Fibroblast of mammary gland (primary cell): ENCODE measurements at regions not wholly inside any gene's neighbourhood (a gene's known extent, or its start where the extent isn't known, plus 50 kb on each side); places are given as distances from the start of the nearest gene placed in this dataset.

ENCODE experiments used
- DNase-seq: peaks from one replicate; pipeline ENCODE4 v3.0.0-alpha.2; 2010; ENCODE audit warnings: low read depth
- H3K4me3 ChIP-seq: 2 replicates; pipeline ENCODE4 v1.5.1; 2011; ENCODE audit warnings: low read depth, mild to moderate bottlenecking, low read length, moderate library complexity; ENCODE audit not compliant: control insufficient read depth
- TF ChIP-seq, protein P1 (sequence below): conservative IDR thresholded peaks from 2 replicates; pipeline ENCODE4 v1.5.1; 2011; ENCODE audit warnings: low read depth, low read length, inconsistent platforms; ENCODE audit not compliant: control insufficient read depth, insufficient read depth

DNA sequence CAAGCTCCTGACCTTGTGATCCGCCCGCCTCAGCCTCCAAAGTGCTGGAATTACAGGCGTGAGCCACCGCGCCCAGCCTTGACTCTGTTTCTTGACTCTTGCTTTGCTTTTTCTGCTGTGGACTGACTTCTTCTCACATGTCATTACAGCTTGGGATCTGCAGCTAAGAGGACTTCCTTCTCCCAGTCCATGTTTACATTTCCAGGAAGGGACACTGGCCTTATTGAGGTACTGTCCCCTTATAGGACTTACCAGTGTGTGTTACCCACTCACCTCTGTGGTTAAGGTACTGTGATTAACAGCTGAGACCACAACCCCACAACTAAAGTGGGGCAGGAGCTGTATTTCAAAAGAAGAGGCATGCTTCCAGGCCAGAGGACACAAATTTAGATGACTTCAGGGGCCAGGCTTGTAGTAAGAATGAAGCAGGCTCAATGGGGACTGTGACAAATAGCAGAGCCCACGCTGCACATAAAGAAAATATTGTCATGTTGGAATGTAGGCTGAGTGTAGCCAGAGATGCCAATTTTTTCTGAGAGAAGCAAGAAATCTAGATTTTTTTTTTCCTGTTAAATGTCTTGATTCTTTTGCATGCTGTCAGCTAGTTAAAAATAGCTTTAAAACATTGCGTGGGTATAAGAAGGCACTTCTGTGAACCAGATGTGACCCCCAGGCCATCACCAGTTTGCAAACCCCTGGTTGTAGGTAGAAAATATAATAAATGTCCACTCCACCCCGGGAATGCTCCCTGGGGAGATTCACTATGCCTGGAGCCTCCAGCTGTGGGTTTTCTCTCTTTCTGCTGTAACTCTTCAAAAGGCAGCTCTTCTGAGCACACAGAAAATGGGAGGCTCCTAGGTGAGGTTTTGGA lies 75.0 kb downstream of the PTPDC1 start:
- no peak overlapping the region for H3K4me3 ChIP-seq
- TF ChIP-seq, protein P1, sequence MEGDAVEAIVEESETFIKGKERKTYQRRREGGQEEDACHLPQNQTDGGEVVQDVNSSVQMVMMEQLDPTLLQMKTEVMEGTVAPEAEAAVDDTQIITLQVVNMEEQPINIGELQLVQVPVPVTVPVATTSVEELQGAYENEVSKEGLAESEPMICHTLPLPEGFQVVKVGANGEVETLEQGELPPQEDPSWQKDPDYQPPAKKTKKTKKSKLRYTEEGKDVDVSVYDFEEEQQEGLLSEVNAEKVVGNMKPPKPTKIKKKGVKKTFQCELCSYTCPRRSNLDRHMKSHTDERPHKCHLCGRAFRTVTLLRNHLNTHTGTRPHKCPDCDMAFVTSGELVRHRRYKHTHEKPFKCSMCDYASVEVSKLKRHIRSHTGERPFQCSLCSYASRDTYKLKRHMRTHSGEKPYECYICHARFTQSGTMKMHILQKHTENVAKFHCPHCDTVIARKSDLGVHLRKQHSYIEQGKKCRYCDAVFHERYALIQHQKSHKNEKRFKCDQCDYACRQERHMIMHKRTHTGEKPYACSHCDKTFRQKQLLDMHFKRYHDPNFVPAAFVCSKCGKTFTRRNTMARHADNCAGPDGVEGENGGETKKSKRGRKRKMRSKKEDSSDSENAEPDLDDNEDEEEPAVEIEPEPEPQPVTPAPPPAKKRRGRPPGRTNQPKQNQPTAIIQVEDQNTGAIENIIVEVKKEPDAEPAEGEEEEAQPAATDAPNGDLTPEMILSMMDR: no peak
- peak; percentile 59 for DNase-seq

DNA sequence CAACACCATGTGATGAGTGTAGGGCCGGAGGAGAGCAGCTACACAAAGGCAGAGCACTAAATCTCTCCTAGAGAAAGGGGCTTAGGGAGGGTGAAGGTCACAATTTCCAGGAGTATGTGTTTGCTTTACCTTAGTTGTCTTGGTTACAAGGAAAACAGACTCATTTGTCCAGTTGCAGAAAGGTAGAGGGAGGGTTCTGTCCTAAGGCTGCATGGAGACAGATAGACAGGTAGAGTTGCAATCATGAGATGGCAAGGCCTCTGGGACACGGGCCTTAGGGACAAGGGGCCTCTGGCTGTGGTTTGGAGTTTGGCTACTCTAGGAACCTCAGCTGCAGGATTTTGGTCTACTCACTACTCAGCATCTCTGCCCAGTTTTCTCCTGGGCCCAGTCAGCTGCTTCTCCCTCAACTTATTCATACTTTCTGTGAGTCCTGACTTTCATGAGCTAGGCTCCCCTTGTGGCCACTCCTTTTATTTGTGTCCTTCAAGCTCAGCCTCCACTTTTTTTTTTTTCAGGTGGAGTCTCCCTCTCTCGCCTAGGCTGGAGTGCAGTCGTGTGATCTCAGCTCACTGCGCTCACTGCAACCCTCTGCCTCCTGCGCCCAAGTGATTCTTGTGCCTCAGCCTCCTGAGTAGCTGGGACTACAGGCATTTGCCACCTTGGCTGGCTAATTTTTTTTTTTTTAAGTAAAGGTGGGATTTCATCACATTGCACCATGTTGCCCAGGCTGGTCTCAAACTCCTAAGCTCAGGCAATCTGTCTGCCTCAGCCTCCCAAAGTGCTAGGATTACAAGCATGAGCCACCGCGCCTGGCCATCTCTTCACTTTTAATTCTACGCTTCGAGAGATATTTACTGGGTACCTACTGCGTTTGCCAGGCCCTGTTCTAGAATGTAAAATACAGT lies 76.6 kb downstream of the PTPDC1 start:
- no peak for DNase-seq
- H3K4me3 ChIP-seq: no peak overlapping the region
- TF ChIP-seq, protein P1: peak; percentile 17

GRCh38 chr9:94161673-94162072 lies 77.4 kb downstream of the PTPDC1 start:
- DNase-seq: no peak
- TF ChIP-seq, protein P1: no peak

DNA sequence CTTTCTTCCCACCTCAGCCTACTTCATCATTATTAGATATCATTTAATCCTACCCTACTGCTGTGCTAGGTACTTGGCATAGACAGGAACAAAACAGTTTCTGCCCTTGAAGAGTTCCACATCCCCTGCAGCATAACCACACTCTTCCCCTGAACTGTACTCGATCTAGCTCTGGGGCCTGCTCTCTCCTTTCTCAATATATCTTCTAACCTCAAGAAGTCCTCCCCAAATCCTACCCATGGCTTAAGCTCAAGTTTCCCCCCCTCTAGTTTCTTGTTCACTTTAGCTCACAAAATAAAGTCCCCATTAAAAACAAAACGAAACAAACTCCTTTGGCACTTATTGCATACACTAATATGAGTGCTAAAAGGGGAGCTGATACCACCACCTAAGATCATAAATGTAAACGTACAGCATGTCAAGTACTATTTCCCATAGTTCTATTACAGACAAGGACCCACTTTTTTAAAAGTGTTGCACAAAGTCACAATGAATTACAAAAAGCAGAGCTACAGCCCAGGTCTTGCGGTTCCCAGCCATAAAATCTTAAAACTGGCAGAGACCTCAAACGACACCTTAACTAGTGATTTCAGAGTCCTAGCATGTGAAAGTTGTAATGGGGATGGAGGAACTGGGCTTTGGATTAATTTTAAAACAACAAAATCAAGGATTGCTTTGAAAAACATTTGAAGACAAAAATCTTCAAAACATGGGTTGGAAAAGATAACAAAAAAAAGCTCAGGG lies 80.7 kb downstream of the PTPDC1 start:
- TF ChIP-seq, protein P1: no peak
- H3K4me3 ChIP-seq: no peak overlapping the region
- DNase-seq: no peak

More at GRCh38 chr9:94161673-94162072, 77.4 kb downstream of the PTPDC1 start:
- no peak overlapping the region for H3K4me3 ChIP-seq

- peak; percentile 98 for DNase-seq
- TF ChIP-seq, protein P1: no peak
- H3K4me3 ChIP-seq: peak overlapping the region; percentile 20
Observed at GRCh38 chr9:94165592-94166235, 81.5 kb downstream of the PTPDC1 start.

GRCh38 chr9:94166236-94166975 lies 82.1 kb downstream of the PTPDC1 start:
- TF ChIP-seq, protein P1: no peak
- DNase-seq: peak; percentile 99
- peak overlapping the region; percentile 64 for H3K4me3 ChIP-seq
